ENCODE measurements at regions not wholly inside any gene's neighbourhood (a gene's known extent, or its start where the extent isn't known, plus 50 kb on each side); places are given as distances from the start of the nearest gene placed in this dataset.
A peak's percentile ranks its signal among the peaks of the same experiment; 100 is the strongest.
"Not testable (repeated sequence)": the region's sequence is repeated elsewhere in the genome, so short reads cannot be mapped to it uniquely, and the experiment has no call there.

DNA sequence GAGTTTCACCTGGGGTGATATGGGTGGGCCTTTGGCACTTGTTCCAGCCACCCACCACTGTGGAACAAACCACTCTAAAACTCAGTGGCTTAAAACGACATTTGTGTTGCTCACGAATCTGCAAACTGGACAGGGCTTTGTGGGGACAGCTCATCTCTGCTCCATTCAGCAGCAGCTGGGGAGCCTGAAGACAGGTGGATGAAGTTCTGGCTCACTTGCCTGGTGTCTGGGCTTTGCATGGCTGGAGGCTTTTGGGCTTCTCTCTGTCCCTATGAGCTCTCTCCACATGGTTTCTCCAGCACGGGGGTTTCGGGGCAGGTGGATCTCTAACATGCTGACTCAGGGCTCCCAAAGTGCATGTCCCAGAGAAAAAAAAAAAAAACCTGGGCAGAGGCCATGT is 93.0 kb upstream of the GLI2 start:
- no peak for DNase-seq

DNA sequence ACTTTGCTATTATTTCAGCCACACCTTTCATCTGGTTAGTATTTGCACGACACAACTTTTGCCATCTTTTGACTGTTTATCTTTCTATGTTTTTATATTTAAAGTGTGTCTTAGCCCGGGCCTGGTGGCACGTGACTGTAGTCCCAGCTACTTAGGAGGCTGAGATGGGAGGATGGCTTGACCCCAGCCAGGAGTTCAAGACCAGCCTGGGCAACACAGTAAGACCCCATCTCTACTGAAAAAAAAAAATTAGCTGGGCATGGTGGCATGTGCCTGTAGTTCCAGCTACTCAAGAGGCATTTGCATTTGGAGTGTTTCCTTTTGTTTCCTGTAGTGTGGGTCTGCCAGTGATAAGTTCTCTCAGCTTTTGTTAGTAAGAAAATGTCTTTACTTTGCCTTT is 88.7 kb upstream of the GLI2 start:
- no peak for DNase-seq

- DNase-seq, result no peak
These were observed 88.2 kb upstream of the GLI2 start for GRCh38 chr2:120647487-120647886.

GRCh38 chr2:120649381-120649780 is 86.3 kb upstream of the GLI2 start:
- not testable (repeated sequence) for DNase-seq

GRCh38 chr2:120650022-120650644 is 85.5 kb upstream of the GLI2 start:
- DNase-seq, result no peak

DNA sequence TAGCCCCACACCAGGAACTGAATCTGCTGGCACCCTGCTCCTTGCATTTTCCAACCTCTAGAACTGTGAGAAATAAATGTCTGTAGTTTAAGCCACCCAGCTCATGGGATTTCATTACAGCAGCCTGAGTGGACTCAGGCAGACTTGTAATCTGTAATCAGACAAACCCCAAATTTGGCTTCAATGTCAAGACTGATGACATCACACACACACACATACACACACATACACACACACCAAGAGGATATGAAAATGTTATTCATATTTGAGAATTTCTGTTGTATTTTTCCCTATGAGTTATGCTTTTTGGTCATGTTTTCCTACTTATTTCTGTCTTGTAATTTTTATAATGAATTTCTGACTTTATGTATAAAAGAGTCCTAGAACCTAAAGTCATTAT is 83.8 kb upstream of the GLI2 start:
- DNase-seq, result no peak

DNA sequence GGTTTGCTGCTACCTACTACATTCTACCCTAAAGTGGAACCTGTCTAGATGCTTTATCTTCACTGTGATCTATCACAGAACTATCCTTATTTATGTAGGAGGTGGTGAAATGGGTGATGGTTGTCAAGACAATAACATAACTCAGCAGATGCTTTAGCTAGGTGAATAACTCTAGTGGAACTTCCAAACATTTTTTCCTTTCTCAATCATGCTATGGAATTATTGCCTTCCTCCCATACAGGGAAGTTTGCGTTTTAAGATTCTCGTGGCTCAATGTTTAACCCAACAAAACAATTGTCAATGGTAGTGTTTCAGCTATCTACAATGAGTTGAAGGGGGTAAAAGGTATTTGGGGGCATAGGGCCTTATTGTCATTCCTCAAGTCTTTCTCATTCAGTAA is 82.6 kb upstream of the GLI2 start:
- no peak for DNase-seq

DNA sequence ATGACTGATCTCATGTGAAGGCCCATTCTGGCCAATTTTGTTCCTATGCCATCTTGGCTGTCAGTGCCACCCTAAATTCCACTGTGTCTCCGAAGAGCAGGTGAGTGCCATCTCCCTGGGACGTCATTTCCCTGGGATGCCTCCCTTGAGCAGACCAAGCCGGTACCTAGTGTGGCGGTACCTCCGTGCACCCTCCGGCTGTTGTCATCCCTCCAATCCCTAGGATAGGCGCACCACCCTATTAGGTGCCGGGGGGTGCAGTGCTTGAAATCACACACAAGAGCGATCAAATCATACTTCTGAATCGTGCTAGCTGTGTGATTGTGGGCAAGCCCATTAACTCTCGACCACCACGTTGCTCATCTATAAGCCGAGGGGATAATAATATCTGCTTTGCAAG is 81.8 kb upstream of the GLI2 start:
- DNase-seq, result no peak

DNA sequence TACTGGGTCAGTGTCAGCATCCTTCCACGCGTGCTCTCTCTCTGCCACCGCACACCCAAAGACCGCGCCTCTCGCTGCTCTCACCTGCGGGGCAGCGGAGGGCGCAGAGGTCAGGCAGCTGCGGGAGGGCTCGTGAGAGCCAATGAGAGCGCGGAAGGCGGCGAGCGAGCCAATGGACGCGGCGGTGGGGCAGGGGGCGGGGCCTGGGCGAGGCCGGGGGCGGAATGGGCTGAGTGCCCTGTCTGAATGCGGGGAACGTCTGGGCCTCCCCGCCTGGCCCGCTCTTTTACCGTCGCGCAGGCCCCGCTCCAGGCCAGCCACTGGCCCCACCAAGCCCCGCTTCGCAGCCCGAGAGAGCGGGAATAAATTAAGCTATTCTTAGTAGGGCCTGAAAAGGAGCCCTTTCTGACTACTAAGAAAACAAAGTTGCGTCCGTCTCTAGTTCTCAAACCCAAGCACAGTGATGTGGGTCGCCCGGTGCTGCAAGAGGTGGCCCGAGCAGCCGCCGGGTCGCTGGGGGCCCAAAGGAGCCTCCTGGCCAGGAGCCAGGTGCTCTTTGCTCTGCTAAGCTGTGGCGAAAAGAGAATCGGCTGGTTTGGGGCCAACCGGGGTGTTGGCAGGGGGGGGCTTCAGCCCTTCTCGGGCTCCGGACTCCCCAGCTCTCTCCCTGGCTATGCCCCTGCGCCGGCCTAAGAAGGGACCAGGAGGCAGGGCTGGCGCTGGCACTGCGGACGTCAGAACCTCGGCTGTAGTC is 81.1 kb upstream of the GLI2 start:
- no peak for DNase-seq

GRCh38 chr2:120656273-120656950 is 79.3 kb upstream of the GLI2 start:
- no peak for DNase-seq

- DNase-seq, result no peak
These were observed 77.5 kb upstream of the GLI2 start for GRCh38 chr2:120658042-120658769.

DNA sequence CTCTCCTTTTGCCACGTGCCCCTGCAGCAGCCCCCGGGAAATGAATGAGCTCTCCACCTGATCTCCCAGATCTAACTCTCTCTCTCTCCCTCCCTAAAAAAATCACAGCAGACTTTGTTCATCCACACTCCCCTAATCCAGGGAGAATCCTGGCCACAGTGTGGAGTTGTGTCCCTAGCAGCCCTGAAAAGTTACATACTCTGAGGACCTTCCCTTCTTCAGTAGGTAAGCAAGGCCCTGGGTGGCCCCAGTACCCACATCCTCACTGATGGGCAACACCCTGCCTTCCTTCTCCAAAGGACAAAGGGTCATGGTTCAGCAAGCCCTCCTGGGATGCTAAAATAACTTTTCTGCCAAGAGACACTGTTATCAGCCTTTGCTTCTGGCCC is 76.9 kb upstream of the GLI2 start:
- no peak for DNase-seq

DNA sequence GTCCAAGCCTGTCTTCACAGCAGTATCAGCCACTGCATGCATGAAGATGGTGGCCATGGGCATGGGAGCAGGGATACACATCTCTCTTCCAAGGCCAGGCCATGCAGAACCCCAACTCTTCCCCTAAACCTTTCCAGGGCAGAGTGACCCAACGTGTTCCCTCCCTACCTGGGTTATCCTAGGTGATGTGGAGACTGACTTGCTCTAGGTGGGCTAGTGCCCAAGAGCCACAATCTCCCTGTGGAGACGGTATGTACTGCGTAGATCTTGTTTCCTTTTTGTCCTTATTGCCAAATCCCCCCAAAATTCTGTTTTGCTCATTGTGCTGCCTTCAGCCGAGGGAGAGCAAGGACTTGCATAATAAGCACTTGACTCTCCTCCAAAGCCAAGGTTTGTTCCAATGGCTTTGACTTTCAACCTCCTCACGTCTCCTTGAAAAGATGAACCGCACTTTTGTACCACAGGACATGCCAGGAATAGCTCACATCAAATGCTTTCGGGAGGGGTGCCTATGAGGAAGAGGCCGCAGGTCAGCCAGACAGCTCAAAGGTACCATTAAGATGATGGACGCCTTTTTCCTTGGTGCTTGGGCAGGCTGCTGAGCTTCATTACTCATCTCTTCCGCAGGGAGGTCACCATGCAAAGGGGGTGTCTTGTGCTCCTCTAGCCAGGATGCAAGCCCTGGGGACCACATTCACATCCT is 76.2 kb upstream of the GLI2 start:
- DNase-seq, result no peak

- no peak for DNase-seq
These were observed 75.5 kb upstream of the GLI2 start for GRCh38 chr2:120660056-120660694.

GRCh38 chr2:120660771-120661459 is 74.8 kb upstream of the GLI2 start:
- DNase-seq, result no peak

GRCh38 chr2:120661551-120661950 is 74.1 kb upstream of the GLI2 start:
- DNase-seq, result no peak

DNA sequence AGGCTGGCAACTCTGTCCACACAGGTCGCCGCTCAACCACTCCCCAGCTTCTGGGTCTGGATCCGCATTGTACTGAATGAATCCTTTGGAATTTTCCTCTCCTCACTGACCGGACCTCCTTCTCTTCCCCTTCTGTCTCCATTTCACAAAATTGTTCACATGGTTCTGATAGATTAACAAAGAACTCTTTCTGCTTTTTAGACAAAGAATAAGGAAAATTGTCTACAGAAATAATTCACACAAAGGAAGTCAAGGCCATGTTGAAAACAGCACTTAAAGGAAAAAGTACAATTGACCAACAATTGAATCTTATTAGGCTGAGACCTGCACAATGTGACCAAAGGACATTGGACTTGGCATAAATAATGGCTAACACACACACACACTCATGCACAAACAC is 73.6 kb upstream of the GLI2 start:
- DNase-seq, result no peak

DNA sequence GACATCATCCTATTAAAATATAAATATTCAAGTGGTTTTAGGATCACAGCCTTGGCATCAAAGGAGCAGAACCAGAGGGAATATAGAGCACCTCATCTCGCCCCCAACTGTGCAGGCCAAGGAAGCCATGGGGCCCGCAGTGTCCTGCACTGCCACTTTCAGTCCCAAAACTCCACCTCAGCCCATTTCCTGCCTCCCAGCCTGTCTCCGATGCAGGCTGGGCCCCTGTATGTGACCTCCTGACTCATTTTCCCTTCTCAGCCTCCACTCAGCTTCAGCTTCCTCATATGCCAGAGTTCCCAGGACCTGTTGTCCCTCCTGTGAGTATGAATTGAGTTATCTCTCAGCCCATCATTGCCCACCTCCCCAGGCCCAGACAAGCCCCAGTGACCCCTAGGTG is 72.9 kb upstream of the GLI2 start:
- DNase-seq, result no peak

- no peak for DNase-seq
These were observed 69.2 kb upstream of the GLI2 start for GRCh38 chr2:120666433-120666832.

DNA sequence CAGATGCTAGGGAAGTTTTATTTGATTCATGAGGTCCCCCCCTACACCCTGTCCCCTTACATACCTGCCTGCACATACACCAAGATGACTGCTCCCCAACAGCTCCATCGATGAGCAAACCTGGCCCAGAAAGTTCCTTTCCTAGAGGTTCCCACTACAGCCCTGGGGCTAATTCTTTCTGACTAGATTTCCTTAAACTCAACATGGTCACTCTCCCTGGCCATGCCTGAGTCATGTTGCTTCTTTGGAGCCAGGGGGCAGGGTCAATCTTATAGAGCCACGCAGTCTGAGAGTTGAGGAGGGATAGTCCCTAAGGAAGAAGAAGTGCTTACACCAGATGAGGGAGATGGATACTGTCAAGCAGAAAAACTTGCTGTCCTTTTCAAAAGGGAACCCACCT is 67.7 kb upstream of the GLI2 start:
- DNase-seq, result no peak

- peak; percentile 49 for DNase-seq
These were observed 66.3 kb upstream of the GLI2 start for GRCh38 chr2:120669121-120669952.
